ENCODE measurements at regions not wholly inside any gene's neighbourhood (a gene's known extent, or its start where the extent isn't known, plus 50 kb on each side); places are given as distances from the start of the nearest gene placed in this dataset.

DNA sequence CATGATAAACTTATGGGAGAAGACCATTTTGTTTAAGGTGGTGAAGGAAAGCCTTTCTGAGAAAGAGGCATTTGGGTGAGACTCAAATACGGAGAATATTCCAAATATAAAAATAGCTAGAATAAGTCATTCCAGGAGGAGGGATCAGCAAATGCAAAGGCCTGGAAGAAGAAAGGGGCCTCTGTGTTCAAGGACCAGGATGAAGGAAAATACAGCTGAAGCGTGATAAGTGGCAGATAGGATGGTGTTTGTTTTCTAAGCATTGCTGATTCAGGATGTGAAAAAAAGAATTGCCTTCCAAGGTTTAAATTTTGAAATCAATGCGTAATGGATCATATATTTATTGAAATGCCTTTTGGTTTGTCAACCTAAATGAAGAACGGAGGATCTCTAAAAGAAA is 59.4 kb upstream of the CAST start:
- TF ChIP-seq POLR2A (IDR thresholded peaks at IDR 0.05) (no peak), EP300 (IDR thresholded peaks at IDR 0.05) (no peak)
- TF ChIP-seq, protein P1, sequence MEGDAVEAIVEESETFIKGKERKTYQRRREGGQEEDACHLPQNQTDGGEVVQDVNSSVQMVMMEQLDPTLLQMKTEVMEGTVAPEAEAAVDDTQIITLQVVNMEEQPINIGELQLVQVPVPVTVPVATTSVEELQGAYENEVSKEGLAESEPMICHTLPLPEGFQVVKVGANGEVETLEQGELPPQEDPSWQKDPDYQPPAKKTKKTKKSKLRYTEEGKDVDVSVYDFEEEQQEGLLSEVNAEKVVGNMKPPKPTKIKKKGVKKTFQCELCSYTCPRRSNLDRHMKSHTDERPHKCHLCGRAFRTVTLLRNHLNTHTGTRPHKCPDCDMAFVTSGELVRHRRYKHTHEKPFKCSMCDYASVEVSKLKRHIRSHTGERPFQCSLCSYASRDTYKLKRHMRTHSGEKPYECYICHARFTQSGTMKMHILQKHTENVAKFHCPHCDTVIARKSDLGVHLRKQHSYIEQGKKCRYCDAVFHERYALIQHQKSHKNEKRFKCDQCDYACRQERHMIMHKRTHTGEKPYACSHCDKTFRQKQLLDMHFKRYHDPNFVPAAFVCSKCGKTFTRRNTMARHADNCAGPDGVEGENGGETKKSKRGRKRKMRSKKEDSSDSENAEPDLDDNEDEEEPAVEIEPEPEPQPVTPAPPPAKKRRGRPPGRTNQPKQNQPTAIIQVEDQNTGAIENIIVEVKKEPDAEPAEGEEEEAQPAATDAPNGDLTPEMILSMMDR (IDR thresholded peaks at IDR 0.05) = no peak

Data from suprapubic skin (tissue), 3 donors.